A673 (cell line): ENCODE measurements at regions not wholly inside any gene's neighbourhood (a gene's known extent, or its start where the extent isn't known, plus 50 kb on each side); places are given as distances from the start of the nearest gene placed in this dataset.

ENCODE experiments used
- BruUV-seq: library from RNA; stranded (reverse); fragments of 400-500 nt; replicated peaks from 2 replicates; lab custom pipeline; 2021; lab: Mats Ljungman, UMichigan
- CTCF ChIA-PET: fragments of 300-600 bp; sonication (Branson Sonifier 250); formaldehyde crosslinking; loops from one replicate; lab custom pipeline; 2022; ENCODE audit warnings: antibody characterized with exemption; lab: Charles Lee
- POLR2A ChIA-PET: fragments of 300-600 bp; sonication (Branson Sonifier 250); formaldehyde crosslinking; loops from one replicate; lab custom pipeline; 2022; ENCODE audit warnings: antibody characterized with exemption; ENCODE audit not compliant: low non-redundant PET; lab: Charles Lee
- DNase-seq: peaks from one replicate; pipeline ENCODE4 v3.0.0-alpha.2; 2015; ENCODE audit warnings: low spot score
- H3K27ac ChIP-seq: fragments of 200-600 bp; sonication (generic); 2 replicates; pipeline ENCODE4 v1.5.1; 2016; ENCODE audit warnings: mixed run types, low read depth, mild to moderate bottlenecking, mixed read lengths, antibody characterized with exemption, low read length; ENCODE audit not compliant: poor library complexity, severe bottlenecking
- H3K27me3 ChIP-seq: fragments of 200-600 bp; sonication (generic); replicated peaks from 2 replicates; pipeline ENCODE4 v1.6.1; 2017; ENCODE audit warnings: mixed run types, low read depth, mild to moderate bottlenecking, mixed read lengths, antibody characterized with exemption, low read length; ENCODE audit not compliant: insufficient read depth, poor library complexity
- H3K36me3 ChIP-seq: fragments of 200-600 bp; sonication (generic); 2 replicates; pipeline ENCODE4 v1.6.1; 2016; ENCODE audit warnings: mixed run types, mild to moderate bottlenecking, mixed read lengths, antibody characterized with exemption, low read length; ENCODE audit not compliant: insufficient read depth, poor library complexity, severe bottlenecking
- H3K4me1 ChIP-seq: fragments of 200-600 bp; sonication (generic); 2 replicates; pipeline ENCODE4 v1.6.1; 2017; ENCODE audit warnings: mixed run types, mild to moderate bottlenecking, mixed read lengths, antibody characterized with exemption, low read length; ENCODE audit not compliant: insufficient read depth, poor library complexity, severe bottlenecking
- H3K4me3 ChIP-seq: fragments of 200-600 bp; sonication (generic); 2 replicates; pipeline ENCODE4 v1.5.1; 2016; ENCODE audit warnings: low read depth, mixed run types, mild to moderate bottlenecking, mixed read lengths, low read length; ENCODE audit not compliant: poor library complexity, severe bottlenecking
- H3K9me3 ChIP-seq: fragments of 200-600 bp; sonication (generic); 2 replicates; pipeline ENCODE4 v1.6.1; 2016; ENCODE audit warnings: mixed run types, low read depth, mild to moderate bottlenecking, mixed read lengths, antibody characterized with exemption, low read length; ENCODE audit not compliant: poor library complexity, severe bottlenecking
- EZH2 ChIP-seq: fragments of 200-600 bp; sonication (generic); IDR thresholded peaks from 2 replicates; pipeline ENCODE4 v1.6.1; 2017; ENCODE audit warnings: borderline replicate concordance, low read depth, mild to moderate bottlenecking, mixed read lengths, antibody characterized with exemption, low read length; ENCODE audit not compliant: poor library complexity, severe bottlenecking
- intact Hi-C: fragments of 100-400 bp; cut with micrococcal nuclease; formaldehyde crosslinking; loops from one replicate; pipeline ENCODE4 v1.10.0; 2022; ENCODE audit not compliant: unreplicated experiment
- TF ChIP-seq, protein P1 (sequence below): fragments of 300-800, 200-600 bp; sonication (generic); conservative IDR thresholded peaks from 2 replicates; pipeline ENCODE4 v1.5.1; 2017; ENCODE audit warnings: low read depth, mild to moderate bottlenecking, antibody characterized with exemption, low read length, moderate library complexity, mixed read lengths

DNA sequence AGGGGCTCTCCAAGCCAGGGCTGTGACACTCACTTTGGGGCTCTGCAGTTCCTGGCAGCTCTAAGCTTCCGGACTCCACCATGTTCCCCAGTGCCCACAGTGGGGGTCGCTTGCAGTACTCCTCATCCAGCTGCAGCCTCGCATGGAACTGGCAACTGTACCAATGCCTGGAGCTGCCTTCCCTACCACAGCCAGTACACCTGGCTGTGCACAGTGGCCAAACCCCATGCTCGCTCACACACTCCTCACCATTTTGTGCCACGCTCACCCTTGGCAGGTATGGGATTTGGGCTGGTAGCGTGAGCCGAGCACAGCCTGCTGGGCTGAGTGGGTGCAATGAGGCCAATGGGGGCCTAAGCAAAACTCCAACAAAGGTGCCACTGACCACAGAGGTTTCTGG, 1369.9 kb downstream of the KCNT2 start:
- CTCF ChIA-PET = no interaction called here
- intact Hi-C loops = no loop called here
- no TSS peak for BruUV-seq

DNA sequence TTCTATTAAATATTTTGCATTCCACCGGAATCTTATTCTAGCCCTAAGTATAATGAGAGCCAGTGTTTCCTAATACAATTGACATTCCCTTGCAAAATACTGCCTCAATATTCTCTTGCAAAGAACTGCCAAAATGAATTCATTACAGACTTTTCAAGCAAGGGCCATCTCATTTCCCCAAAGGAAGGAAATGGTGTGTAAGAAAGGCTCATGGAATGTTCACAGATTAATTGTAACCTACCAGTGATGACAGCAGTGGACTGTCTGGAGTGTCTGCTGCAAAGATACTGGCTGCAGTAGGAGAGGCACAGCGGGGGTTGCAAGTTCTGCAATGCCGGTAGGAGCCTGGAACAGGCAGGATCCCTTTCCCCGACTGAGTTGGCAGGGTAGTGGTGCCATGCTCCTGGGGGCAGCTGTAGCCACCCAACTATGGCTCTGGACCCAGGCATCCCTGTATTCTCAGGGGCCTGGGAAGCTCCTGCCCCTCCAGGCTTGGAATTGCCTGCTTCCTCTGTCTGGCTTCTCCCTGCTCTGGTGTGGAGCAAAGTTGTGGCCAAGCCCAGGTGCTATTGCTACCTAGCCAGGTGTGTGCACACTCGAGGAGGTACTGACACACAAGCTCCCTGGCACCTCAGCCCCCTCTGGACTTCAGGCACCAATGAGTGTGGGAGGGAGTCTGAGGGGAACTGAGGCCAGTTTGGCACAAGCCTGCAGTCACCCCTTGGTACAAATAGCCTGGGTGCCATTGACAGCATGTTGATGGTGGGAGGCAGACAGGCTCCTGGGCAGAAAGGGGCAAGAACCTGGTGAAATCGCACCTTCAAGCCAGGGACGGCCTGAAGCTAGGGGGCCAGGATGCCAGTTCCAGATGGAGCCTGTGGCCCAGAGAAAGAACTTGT, 1371.0 kb downstream of the KCNT2 start:
- intact Hi-C loops = no loop called here
- H3K27me3 ChIP-seq = no peaks in the 10 kb centered on the region
- H3K4me1 ChIP-seq = no peaks in the 10 kb centered on the region
- POLR2A ChIA-PET = no interaction called here
- no peaks in the 10 kb centered on the region for H3K36me3 ChIP-seq
- CTCF ChIA-PET = no interaction called here
- H3K9me3 ChIP-seq = no peaks in the 10 kb centered on the region
- no peak overlapping the region for H3K27ac ChIP-seq
- BruUV-seq = no TSS peak
- H3K4me3 ChIP-seq = no peak overlapping the region
- peak; percentile 7 for DNase-seq
- TF ChIP-seq EZH2 = no peak
- TF ChIP-seq, protein P1, sequence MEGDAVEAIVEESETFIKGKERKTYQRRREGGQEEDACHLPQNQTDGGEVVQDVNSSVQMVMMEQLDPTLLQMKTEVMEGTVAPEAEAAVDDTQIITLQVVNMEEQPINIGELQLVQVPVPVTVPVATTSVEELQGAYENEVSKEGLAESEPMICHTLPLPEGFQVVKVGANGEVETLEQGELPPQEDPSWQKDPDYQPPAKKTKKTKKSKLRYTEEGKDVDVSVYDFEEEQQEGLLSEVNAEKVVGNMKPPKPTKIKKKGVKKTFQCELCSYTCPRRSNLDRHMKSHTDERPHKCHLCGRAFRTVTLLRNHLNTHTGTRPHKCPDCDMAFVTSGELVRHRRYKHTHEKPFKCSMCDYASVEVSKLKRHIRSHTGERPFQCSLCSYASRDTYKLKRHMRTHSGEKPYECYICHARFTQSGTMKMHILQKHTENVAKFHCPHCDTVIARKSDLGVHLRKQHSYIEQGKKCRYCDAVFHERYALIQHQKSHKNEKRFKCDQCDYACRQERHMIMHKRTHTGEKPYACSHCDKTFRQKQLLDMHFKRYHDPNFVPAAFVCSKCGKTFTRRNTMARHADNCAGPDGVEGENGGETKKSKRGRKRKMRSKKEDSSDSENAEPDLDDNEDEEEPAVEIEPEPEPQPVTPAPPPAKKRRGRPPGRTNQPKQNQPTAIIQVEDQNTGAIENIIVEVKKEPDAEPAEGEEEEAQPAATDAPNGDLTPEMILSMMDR = no peak

More for the DNA sequence above, 1369.9 kb downstream of the KCNT2 start:
- no peak for DNase-seq
- H3K9me3 ChIP-seq = no peaks in the 10 kb centered on the region
- no peaks in the 10 kb centered on the region for H3K4me1 ChIP-seq
- POLR2A ChIA-PET = no interaction called here
- no peak overlapping the region for H3K4me3 ChIP-seq
- TF ChIP-seq, protein P1 = no peak
- TF ChIP-seq EZH2 = no peak
- H3K27ac ChIP-seq = no peak overlapping the region
- H3K27me3 ChIP-seq = no peaks in the 10 kb centered on the region
- H3K36me3 ChIP-seq = no peaks in the 10 kb centered on the region

DNA sequence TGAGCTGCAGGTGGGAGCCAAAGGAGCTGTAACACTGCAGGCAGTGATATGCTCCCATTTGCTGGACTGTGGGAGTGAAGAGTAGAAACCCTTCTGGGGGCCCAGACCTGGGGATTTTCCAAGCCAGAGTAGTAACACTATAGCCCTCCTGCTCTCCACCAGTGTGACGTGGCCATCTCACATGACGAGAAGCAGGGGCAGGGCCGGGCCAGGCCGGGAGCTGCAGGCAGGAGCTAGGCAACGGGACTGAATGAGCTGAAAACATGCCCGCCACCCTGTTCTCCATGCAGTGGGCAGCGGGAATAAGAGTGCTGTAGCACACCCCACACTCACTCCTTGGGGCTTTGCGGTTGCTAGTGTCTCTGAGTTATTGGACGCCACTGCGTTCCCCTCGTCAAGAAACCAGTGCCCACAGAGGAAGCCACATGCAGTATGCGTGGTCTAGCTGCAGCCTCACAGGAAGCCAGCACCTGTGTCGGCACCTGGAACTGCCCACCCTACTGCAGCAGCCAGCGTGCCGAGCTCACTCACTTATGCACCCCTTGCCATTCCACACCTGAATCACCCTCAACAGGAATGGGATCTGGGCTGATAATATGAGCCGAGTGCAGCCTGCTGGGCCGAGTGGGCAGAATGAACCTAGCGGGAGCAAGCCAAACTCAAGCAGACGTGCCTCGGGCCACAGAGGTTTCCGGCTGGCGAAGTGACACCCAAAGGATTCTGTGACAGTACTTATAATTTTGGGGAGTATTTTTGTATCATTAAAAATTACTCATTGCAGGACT, 1389.6 kb downstream of the KCNT2 start:
- Histone ChIP-seq H3K9me3 (no peaks in the 10 kb centered on the region), H3K36me3 (no peaks in the 10 kb centered on the region), H3K4me1 (no peaks in the 10 kb centered on the region), H3K4me3 (no peak overlapping the region), H3K27ac (no peak overlapping the region), H3K27me3 (no peaks in the 10 kb centered on the region)
- ChIA-PET CTCF (no interaction called here), POLR2A (no interaction called here)
- intact Hi-C loops = no loop called here
- TF ChIP-seq, protein P1 = no peak
- TF ChIP-seq EZH2 = no peak
- no peak for DNase-seq
- BruUV-seq = no TSS peak
